HepG2 (cell line): ENCODE measurements at regions not wholly inside any gene's neighbourhood (a gene's known extent, or its start where the extent isn't known, plus 50 kb on each side); places are given as distances from the start of the nearest gene placed in this dataset.

Experiments
- AHR ChIP-seq: IDR thresholded peaks from 2 replicates; pipeline ENCODE4 v1.6.1; 2018; ENCODE audit warnings: missing genetic modification reagents, missing compliant biosample characterization
- EP300 ChIP-seq, 3 experiments: sonication (generic) in 1 of 3; formaldehyde crosslinking in 1 of 3; IDR thresholded peaks; 2 replicates each; pipeline versions ENCODE4 v1.5.1 to v1.6.1; 2011 to 2020; ENCODE audit warnings: low read depth in 2 of 3, low read length in 2 of 3, borderline replicate concordance in 1 of 3, improper control_type of control experiment in 1 of 3, mild to moderate bottlenecking in 1 of 3, missing genetic modification reagents in 1 of 3, moderate library complexity in 1 of 3
- PHF21A ChIP-seq: sonication (generic); formaldehyde crosslinking; IDR thresholded peaks from 2 replicates; pipeline ENCODE4 v1.5.0; 2020; ENCODE audit warnings: mild to moderate bottlenecking, missing genetic modification reagents
- PHF8 ChIP-seq: sonication (generic); formaldehyde crosslinking; IDR thresholded peaks from 2 replicates; pipeline ENCODE4 v1.5.0; 2020; ENCODE audit warnings: missing genetic modification reagents
- RELA ChIP-seq: sonication (generic); formaldehyde crosslinking; IDR thresholded peaks from 2 replicates; pipeline ENCODE4 v1.4.0; 2020; ENCODE audit warnings: missing genetic modification reagents
- SMYD3 ChIP-seq: sonication (generic); formaldehyde crosslinking; IDR thresholded peaks from 2 replicates; pipeline ENCODE4 v1.8.1; 2023; ENCODE audit warnings: mild to moderate bottlenecking, missing genetic modification reagents
- SOX5 ChIP-seq: IDR thresholded peaks from 2 replicates; pipeline ENCODE4 v1.6.1; 2016; ENCODE audit warnings: borderline replicate concordance
- YY1 ChIP-seq: IDR thresholded peaks from 2 replicates; pipeline ENCODE4 v1.6.1; 2011; ENCODE audit warnings: low read length, low read depth, moderate library complexity, mild to moderate bottlenecking; ENCODE audit not compliant: insufficient read depth, insufficient replicate concordance
- ZFAT ChIP-seq: sonication (generic); formaldehyde crosslinking; conservative IDR thresholded peaks from 2 replicates; pipeline ENCODE4 v1.8.1; 2023; ENCODE audit warnings: missing genetic modification reagents, inconsistent platforms
- ZIK1 ChIP-seq: sonication (generic); formaldehyde crosslinking; IDR thresholded peaks from 2 replicates; pipeline ENCODE4 v1.5.0; 2020; ENCODE audit warnings: mild to moderate bottlenecking, low read depth, missing genetic modification reagents, borderline replicate concordance
- ZNF143 ChIP-seq: sonication (generic); formaldehyde crosslinking; IDR thresholded peaks from 2 replicates; pipeline ENCODE4 v1.4.0; 2020; ENCODE audit warnings: missing genetic modification reagents
- ZNF335 ChIP-seq: sonication (generic); formaldehyde crosslinking; IDR thresholded peaks from 2 replicates; pipeline ENCODE4 v1.4.0; 2020; ENCODE audit warnings: missing genetic modification reagents
- ZNF775 ChIP-seq: sonication (generic); formaldehyde crosslinking; IDR thresholded peaks from 2 replicates; pipeline ENCODE4 v1.4.0; 2020; ENCODE audit warnings: missing genetic modification reagents, mild to moderate bottlenecking, moderate library complexity, borderline replicate concordance
- ZNF792 ChIP-seq: IDR thresholded peaks from 2 replicates; pipeline ENCODE4 v1.6.1; 2016
- ZNF839 ChIP-seq: sonication (generic); formaldehyde crosslinking; IDR thresholded peaks from 2 replicates; pipeline ENCODE4 v1.4.0; 2020; ENCODE audit warnings: missing genetic modification reagents, mild to moderate bottlenecking, borderline replicate concordance
- TF ChIP-seq, protein P1 (sequence below): sonication (generic); formaldehyde crosslinking; IDR thresholded peaks from 2 replicates; pipeline ENCODE4 v1.4.0; 2020; ENCODE audit warnings: missing genetic modification reagents
- TF ChIP-seq, protein P2 (sequence below): IDR thresholded peaks from 2 replicates; pipeline ENCODE4 v1.6.1; 2016; ENCODE audit warnings: low read depth, control low read depth
- TF ChIP-seq, protein P3 (sequence below): IDR thresholded peaks from 2 replicates; pipeline ENCODE4 v1.6.1; 2016; ENCODE audit warnings: missing compliant biosample characterization, missing genetic modification reagents, borderline replicate concordance
- TF ChIP-seq, protein P4 (sequence below): sonication (generic); formaldehyde crosslinking; IDR thresholded peaks from 2 replicates; pipeline ENCODE4 v1.8.1; 2023; ENCODE audit warnings: mild to moderate bottlenecking, missing genetic modification reagents
- TF ChIP-seq, protein P5 (sequence below): sonication (generic); formaldehyde crosslinking; IDR thresholded peaks from 2 replicates; pipeline ENCODE4 v1.4.0; 2020; ENCODE audit warnings: missing genetic modification reagents, mild to moderate bottlenecking, borderline replicate concordance
- TF ChIP-seq, protein P6 (sequence below): IDR thresholded peaks from 2 replicates; pipeline ENCODE4 v1.6.1; 2016; ENCODE audit warnings: low read depth

DNA sequence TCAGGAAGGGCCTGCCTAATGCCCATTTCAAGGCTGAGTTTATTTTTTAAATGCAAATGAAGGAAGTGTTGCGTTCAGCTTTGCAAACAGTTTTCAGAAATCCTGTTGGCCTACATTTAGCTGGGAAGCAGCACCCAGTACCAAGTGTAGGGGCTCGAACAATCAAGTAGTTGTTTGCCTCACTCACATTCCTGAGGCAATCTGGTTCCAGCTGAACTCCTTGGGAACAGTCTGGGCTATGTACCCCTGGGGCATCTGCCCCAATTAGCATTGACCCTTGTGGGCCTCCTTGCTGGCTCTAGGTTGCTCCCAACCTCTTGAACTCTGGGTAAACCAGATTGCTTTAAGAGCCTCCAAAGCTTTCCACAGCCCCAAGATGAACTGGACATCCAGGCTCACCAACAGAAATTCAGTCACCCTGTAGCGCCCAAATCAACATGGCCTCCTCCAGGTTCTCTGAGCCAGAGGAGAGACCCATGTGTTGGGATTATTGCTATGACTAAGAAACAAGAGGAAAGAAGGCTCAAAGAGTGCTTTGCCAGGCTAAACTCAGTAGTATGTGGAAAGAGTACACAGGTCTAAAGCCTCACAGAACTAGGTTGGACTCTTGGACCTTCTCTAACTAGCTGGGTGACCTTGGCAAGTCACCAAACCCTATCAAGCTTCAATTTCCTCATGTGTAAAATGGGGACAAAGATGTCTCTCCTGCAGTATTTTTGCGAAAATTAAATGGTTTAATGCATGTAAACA lies 532.7 kb downstream of the SOX2 start (continued):
- TF ChIP-seq, protein P1, sequence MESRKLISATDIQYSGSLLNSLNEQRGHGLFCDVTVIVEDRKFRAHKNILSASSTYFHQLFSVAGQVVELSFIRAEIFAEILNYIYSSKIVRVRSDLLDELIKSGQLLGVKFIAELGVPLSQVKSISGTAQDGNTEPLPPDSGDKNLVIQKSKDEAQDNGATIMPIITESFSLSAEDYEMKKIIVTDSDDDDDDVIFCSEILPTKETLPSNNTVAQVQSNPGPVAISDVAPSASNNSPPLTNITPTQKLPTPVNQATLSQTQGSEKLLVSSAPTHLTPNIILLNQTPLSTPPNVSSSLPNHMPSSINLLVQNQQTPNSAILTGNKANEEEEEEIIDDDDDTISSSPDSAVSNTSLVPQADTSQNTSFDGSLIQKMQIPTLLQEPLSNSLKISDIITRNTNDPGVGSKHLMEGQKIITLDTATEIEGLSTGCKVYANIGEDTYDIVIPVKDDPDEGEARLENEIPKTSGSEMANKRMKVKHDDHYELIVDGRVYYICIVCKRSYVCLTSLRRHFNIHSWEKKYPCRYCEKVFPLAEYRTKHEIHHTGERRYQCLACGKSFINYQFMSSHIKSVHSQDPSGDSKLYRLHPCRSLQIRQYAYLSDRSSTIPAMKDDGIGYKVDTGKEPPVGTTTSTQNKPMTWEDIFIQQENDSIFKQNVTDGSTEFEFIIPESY, result peak; percentile 84; the same call in 1 of the 2 replicates
- TF ChIP-seq AHR (no peak), SOX5 (CRISPR knock-in tag) (peak; percentile 40; the same call in 1 of the 2 replicates), YY1 (peak; percentile 30), PHF21A (0 out of 2 replicates have a peak, but pooled peaks have one; percentile 33), SMYD3 (no peak), ZNF335 (no peak), ZNF143 (CRISPR knock-in tag) (no peak), ZFAT (CRISPR knock-in tag) (no peak), ZNF792 (CRISPR knock-in tag) (0 out of 2 replicates have a peak, but pooled peaks have one; percentile 57), RELA (CRISPR knock-in tag) (no peak), ZNF775 (CRISPR knock-in tag) (no peak), EP300 (IDR thresholded peaks at IDR 0.05; ENCODE audit: low read depth in 2 of 2, low read length in 2 of 2) (peak in 1 of 2 experiments; percentile 24; a peak in 1 of 4 replicates), EP300 (CRISPR knock-in tag; IDR thresholded peaks at IDR 0.05; ENCODE audit: borderline replicate concordance) (no peak; the same call in 1 of the 2 replicates), ZNF839 (CRISPR knock-in tag) (no peak), ZIK1 (no peak), PHF8 (CRISPR knock-in tag) (peak; percentile 19; the same call in 1 of the 2 replicates)
- TF ChIP-seq, protein P2, sequence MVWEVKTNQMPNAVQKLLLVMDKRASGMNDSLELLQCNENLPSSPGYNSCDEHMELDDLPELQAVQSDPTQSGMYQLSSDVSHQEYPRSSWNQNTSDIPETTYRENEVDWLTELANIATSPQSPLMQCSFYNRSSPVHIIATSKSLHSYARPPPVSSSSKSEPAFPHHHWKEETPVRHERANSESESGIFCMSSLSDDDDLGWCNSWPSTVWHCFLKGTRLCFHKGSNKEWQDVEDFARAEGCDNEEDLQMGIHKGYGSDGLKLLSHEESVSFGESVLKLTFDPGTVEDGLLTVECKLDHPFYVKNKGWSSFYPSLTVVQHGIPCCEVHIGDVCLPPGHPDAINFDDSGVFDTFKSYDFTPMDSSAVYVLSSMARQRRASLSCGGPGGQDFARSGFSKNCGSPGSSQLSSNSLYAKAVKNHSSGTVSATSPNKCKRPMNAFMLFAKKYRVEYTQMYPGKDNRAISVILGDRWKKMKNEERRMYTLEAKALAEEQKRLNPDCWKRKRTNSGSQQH (CRISPR knock-in tag), result no peak
- TF ChIP-seq, protein P3, sequence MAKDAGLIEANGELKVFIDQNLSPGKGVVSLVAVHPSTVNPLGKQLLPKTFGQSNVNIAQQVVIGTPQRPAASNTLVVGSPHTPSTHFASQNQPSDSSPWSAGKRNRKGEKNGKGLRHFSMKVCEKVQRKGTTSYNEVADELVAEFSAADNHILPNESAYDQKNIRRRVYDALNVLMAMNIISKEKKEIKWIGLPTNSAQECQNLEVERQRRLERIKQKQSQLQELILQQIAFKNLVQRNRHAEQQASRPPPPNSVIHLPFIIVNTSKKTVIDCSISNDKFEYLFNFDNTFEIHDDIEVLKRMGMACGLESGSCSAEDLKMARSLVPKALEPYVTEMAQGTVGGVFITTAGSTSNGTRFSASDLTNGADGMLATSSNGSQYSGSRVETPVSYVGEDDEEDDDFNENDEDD (CRISPR knock-in tag), result no peak
- TF ChIP-seq, protein P4, sequence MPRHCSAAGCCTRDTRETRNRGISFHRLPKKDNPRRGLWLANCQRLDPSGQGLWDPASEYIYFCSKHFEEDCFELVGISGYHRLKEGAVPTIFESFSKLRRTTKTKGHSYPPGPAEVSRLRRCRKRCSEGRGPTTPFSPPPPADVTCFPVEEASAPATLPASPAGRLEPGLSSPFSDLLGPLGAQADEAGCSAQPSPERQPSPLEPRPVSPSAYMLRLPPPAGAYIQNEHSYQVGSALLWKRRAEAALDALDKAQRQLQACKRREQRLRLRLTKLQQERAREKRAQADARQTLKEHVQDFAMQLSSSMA, result no peak
- TF ChIP-seq, protein P5, sequence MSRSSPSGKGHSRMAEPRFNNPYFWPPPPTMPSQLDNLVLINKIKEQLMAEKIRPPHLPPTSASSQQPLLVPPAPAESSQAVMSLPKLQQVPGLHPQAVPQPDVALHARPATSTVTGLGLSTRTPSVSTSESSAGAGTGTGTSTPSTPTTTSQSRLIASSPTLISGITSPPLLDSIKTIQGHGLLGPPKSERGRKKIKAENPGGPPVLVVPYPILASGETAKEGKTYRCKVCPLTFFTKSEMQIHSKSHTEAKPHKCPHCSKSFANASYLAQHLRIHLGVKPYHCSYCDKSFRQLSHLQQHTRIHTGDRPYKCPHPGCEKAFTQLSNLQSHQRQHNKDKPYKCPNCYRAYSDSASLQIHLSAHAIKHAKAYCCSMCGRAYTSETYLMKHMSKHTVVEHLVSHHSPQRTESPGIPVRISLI (CRISPR knock-in tag), result no peak
- TF ChIP-seq, protein P6, sequence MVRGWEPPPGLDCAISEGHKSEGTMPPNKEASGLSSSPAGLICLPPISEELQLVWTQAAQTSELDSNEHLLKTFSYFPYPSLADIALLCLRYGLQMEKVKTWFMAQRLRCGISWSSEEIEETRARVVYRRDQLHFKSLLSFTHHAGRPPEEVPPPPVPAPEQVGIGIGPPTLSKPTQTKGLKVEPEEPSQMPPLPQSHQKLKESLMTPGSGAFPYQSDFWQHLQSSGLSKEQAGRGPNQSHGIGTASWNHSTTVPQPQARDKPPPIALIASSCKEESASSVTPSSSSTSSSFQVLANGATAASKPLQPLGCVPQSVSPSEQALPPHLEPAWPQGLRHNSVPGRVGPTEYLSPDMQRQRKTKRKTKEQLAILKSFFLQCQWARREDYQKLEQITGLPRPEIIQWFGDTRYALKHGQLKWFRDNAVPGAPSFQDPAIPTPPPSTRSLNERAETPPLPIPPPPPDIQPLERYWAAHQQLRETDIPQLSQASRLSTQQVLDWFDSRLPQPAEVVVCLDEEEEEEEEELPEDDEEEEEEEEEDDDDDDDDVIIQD, result peak; percentile 66; the same call in 1 of the 2 replicates
